ENCODE measurements at regions not wholly inside any gene's neighbourhood (a gene's known extent, or its start where the extent isn't known, plus 50 kb on each side); places are given as distances from the start of the nearest gene placed in this dataset.

DNA sequence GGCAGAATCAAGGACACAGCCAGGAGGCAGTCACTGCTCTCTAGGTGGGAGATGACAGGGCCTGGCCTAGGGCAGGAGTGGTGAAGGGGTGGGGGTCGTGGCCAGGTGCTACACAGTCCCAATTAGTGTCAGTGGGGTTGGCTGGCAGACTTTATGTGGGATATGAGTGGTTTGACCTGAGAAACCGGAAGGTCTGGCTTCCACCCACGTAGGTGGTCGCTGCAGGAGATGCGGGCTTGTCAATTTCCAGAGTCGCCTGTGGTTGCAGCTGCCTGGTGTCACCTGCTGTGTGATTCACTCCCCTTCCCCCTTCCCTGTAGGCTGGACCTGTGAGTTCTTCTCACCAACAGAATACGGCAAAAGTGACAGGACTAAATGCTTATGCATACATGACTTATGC is 124.3 kb downstream of the KLF6 start:
- Histone ChIP-seq H3K4me3 (no peak overlapping the region), H3K4me1 (no peaks in the 10 kb centered on the region), H3K36me3 (no peaks in the 10 kb centered on the region), H3K27ac (no peak overlapping the region), H3K27me3 (no peaks in the 10 kb centered on the region), H3K9me3 (no peaks in the 10 kb centered on the region)
- DNase-seq, result no peak
- intact Hi-C loops (cut with DNase I), result no loop called here
- WGBS, 2 donors, result 63 to 85% methylated on average over 4 to 5 of the region's 7 CpGs
- TF ChIP-seq, protein P1, sequence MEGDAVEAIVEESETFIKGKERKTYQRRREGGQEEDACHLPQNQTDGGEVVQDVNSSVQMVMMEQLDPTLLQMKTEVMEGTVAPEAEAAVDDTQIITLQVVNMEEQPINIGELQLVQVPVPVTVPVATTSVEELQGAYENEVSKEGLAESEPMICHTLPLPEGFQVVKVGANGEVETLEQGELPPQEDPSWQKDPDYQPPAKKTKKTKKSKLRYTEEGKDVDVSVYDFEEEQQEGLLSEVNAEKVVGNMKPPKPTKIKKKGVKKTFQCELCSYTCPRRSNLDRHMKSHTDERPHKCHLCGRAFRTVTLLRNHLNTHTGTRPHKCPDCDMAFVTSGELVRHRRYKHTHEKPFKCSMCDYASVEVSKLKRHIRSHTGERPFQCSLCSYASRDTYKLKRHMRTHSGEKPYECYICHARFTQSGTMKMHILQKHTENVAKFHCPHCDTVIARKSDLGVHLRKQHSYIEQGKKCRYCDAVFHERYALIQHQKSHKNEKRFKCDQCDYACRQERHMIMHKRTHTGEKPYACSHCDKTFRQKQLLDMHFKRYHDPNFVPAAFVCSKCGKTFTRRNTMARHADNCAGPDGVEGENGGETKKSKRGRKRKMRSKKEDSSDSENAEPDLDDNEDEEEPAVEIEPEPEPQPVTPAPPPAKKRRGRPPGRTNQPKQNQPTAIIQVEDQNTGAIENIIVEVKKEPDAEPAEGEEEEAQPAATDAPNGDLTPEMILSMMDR (IDR thresholded peaks at IDR 0.05), result no peak
- TF ChIP-seq POLR2A (IDR thresholded peaks at IDR 0.05), result no peak

DNA sequence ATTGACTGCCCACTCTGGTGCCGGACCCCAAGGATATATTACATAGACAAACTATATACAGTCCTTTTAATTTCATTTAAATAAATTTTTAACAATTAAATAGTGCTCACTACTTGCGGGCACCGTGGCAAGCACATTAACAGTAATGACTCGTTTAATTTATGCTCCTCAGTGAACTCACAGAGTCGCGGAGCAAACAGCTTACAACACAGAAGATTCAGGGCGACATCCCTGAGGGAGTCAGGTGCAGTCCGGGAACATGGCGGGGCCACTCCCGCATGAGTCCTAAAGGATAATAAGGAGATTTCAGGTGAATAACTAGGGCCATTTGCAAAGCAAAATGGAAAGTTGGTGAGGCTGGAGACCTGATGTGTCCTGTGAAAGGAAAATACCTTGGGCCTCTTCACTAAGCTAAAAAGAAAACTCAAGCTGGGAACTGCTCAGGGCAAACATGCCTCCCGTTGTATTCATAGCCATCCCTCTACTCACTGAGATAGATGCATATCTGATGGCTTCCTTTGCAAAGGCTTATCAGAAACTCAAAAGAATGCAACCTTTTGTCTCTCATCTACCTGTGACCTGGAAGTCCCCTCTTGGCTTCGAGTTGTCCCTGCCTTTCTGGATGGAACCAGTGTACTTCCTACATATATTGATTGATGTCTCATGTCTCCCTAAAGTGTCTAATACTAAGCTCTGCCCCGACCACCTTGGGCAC is 125.6 kb downstream of the KLF6 start:
- Histone ChIP-seq H3K27ac (no peak overlapping the region), H3K4me3 (no peak overlapping the region), H3K9me3 (no peaks in the 10 kb centered on the region), H3K36me3 (no peaks in the 10 kb centered on the region), H3K27me3 (no peaks in the 10 kb centered on the region), H3K4me1 (no peaks in the 10 kb centered on the region)
- DNase-seq, result no peak
- 84 to 86% methylated on average over 13 of the region's 13 CpGs for WGBS, 2 donors
- intact Hi-C loops (cut with DNase I), result no loop called here
- no peak for TF ChIP-seq POLR2A (IDR thresholded peaks at IDR 0.05)
- TF ChIP-seq, protein P1 (IDR thresholded peaks at IDR 0.05), result no peak

DNA sequence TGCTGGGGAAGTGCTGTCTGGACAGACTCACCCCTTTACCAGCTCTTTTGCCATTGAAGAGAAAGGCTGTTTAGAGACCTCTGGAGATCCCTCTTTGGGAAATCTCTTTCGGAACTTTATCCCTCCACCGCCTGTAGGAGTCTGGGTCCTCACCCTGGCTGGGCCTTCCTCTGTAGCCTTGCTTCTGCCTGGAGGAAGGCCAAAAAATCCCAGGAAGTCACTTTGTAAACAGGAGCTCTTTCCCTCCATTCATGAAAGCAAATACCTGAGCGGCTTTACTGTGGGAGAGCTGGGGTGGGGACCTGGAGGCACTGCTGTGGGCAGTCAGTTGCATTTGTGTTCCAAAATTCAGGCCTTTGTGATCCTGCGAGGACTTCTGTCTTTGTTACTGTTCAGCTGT is 126.2 kb downstream of the KLF6 start:
- Histone ChIP-seq H3K27me3 (no peaks in the 10 kb centered on the region), H3K9me3 (no peaks in the 10 kb centered on the region), H3K27ac (no peak overlapping the region), H3K4me3 (no peak overlapping the region), H3K4me1 (no peaks in the 10 kb centered on the region), H3K36me3 (no peaks in the 10 kb centered on the region)
- DNase-seq, result no peak
- intact Hi-C loops (cut with DNase I), result no loop called here
- WGBS, 2 donors, result 66 to 70% methylated on average over 4 of the region's 4 CpGs
- TF ChIP-seq, protein P1 (IDR thresholded peaks at IDR 0.05), result no peak
- TF ChIP-seq POLR2A (IDR thresholded peaks at IDR 0.05), result no peak

DNA sequence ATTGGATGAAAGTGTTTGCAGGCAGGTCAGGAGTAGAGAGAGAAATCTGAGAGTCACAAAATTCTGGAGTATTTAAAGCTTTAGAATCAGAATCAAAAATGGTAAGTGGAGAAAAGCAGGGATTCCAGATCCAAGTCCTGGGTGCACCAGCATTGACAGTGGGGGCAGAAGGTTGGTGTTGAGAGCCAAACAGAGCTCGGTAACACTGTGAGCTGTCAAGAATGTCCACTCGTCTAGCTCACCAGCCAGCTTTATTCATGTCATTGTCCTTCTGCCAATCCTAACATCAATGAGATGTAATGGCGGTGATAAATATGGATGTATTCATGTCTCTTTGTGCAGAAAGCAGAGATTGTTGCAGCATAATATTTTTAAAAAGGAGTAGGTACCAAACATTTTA is 128.8 kb downstream of the KLF6 start:
- Histone ChIP-seq H3K36me3 (no peaks in the 10 kb centered on the region), H3K9me3 (no peaks in the 10 kb centered on the region), H3K27me3 (no peaks in the 10 kb centered on the region), H3K4me1 (no peaks in the 10 kb centered on the region), H3K27ac (no peak overlapping the region), H3K4me3 (no peak overlapping the region)
- TF ChIP-seq, protein P1 (IDR thresholded peaks at IDR 0.05), result no peak
- TF ChIP-seq POLR2A (IDR thresholded peaks at IDR 0.05), result no peak
- intact Hi-C loops (cut with DNase I), result no loop called here
- 65 to 72% methylated on average over 3 of the region's 3 CpGs for WGBS, 2 donors
- DNase-seq, result no peak

DNA sequence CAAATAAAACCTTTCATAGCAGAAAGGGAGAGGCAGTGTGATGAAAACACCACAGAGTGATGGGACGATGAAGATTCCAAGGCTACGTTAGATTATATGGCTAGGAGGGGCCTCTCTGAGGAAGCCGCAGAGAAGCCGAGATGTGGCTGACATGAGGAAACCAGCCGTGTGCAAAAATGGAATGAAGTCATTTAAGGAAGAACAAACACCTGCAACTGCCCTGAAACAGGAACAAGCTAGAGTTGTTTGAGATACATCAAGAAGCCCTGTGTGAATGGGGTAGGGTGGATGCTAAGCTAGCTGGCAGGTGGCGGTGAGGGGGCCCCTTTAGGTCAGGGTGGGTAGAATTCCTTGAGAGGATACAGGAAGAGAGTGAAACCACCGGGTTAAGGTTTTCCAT is 129.5 kb downstream of the KLF6 start:
- H3K9me3 ChIP-seq, result no peaks in the 10 kb centered on the region
- intact Hi-C loops (cut with DNase I), result no loop called here
- H3K4me1 ChIP-seq, result no peaks in the 10 kb centered on the region
- H3K27me3 ChIP-seq, result no peaks in the 10 kb centered on the region
- H3K36me3 ChIP-seq, result no peaks in the 10 kb centered on the region
- no peak overlapping the region for H3K4me3 ChIP-seq
- no peak overlapping the region for H3K27ac ChIP-seq
- no peak for DNase-seq
- TF ChIP-seq POLR2A (IDR thresholded peaks at IDR 0.05), result no peak
- TF ChIP-seq, protein P1 (IDR thresholded peaks at IDR 0.05), result no peak
- WGBS, 2 donors, result 66% methylated on average over 7 of the region's 7 CpGs
